ENCODE measurements at regions not wholly inside any gene's neighbourhood (a gene's known extent, or its start where the extent isn't known, plus 50 kb on each side); places are given as distances from the start of the nearest gene placed in this dataset.

DNA sequence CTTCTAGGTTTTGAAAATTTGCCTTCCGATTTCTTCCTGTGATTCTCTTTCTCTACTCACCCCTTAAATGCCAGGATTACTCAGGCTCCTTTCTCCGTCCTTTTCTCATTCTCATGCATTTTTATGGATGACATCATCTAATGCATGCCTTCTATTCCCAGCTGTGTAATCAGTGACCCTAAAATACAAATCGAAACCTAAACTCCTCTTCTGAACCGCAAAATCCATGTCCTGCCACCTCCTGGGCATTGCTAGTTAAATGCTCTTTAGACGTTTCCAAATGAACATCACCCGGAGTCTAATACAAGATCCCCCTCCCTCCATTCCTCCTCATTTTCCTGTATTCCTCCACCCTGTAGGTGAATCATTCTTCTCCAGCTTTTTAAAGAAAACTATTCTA, 1703.1 kb upstream of the FLRT2 start:
- no peak for TF ChIP-seq EZH2phosphoT487 (IDR thresholded peaks at IDR 0.05; ENCODE audit: insufficient read depth, low read depth)
- TF ChIP-seq EZH2 (IDR thresholded peaks at IDR 0.05; ENCODE audit: insufficient read depth, poor library complexity, severe bottlenecking), result no peak
